Skeletal muscle satellite cell (primary cell): ENCODE measurements at regions not wholly inside any gene's neighbourhood (a gene's known extent, or its start where the extent isn't known, plus 50 kb on each side); places are given as distances from the start of the nearest gene placed in this dataset.
"Not testable (repeated sequence)": the region's sequence is repeated elsewhere in the genome, so short reads cannot be mapped to it uniquely, and the experiment has no call there.

ENCODE experiments used
- H3K27me3 ChIP-seq: 2 replicates; pipeline ENCODE4 v1.7.0; 2013; ENCODE audit warnings: low read length; ENCODE audit not compliant: control insufficient read depth, insufficient read depth
- H3K36me3 ChIP-seq: 2 replicates; pipeline ENCODE4 v1.7.0; 2013; ENCODE audit warnings: mild to moderate bottlenecking, control low read depth, low read length; ENCODE audit not compliant: insufficient read depth
- H3K4me1 ChIP-seq: 2 replicates; pipeline ENCODE4 v1.7.0; 2013; ENCODE audit warnings: low read length; ENCODE audit not compliant: control insufficient read depth, insufficient read depth
- H3K4me2 ChIP-seq: 2 replicates; pipeline ENCODE4 v1.7.0; 2013; ENCODE audit warnings: mild to moderate bottlenecking, low read length
- H3K4me3 ChIP-seq: 2 replicates; pipeline ENCODE4 v1.7.0; 2013; ENCODE audit warnings: low read length
- H3K9ac ChIP-seq: 2 replicates; pipeline ENCODE4 v1.7.0; 2013; ENCODE audit warnings: mild to moderate bottlenecking, low read depth, low read length, moderate library complexity
- H3K9me3 ChIP-seq: replicated peaks from 2 replicates; pipeline ENCODE4 v1.7.0; 2013; ENCODE audit warnings: mild to moderate bottlenecking, control low read depth, low read length

DNA sequence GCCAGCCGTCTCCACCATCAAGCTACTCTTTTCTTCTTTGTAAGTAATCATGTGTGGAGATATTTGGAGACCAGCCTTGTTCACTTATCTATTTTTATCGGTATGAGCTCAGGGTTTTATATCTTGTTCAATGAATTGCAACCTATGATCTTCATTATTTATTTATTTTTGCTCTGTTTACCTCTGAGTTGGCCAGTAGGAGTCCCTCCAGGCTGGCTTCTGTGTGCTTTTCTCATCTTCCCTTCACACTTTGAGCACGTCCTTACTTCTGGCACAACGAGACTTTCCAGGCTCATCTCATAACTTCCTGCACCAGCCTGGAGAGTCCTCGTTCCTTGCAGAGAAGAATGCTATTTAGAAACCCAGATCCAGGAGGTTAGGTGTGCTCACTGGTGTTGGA is 375.8 kb upstream of the PODXL start:
- no peaks in the 10 kb centered on the region for H3K36me3 ChIP-seq
- H3K9ac ChIP-seq, result no peak overlapping the region
- no peak overlapping the region for H3K4me3 ChIP-seq
- H3K9me3 ChIP-seq, result no peaks in the 10 kb centered on the region
- no peak overlapping the region for H3K4me2 ChIP-seq
- no peaks in the 10 kb centered on the region for H3K27me3 ChIP-seq
- H3K4me1 ChIP-seq, result no peaks in the 10 kb centered on the region

DNA sequence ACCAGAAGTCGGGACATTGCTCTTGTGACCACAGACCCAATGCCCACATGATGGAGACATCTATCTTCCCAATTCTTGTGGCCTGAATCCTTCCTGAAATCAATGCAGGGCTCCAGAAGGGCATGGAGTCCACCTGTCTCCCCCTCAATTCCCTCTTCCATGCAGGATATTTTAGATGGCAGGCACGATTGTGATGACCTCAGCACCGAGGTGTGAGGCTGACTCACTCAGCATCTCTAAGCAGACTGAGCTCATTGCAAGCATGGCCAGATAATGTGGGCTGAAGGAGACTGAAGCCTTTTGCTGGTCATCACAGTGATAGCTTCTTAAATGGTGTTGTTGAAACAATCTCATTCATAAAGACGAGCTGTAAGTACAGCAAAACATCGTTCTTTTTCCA is 374.9 kb upstream of the PODXL start:
- Histone ChIP-seq H3K9me3 (no peaks in the 10 kb centered on the region), H3K4me2 (no peak overlapping the region), H3K4me3 (no peak overlapping the region), H3K27me3 (no peaks in the 10 kb centered on the region), H3K4me1 (no peaks in the 10 kb centered on the region), H3K36me3 (no peaks in the 10 kb centered on the region), H3K9ac (no peak overlapping the region)

DNA sequence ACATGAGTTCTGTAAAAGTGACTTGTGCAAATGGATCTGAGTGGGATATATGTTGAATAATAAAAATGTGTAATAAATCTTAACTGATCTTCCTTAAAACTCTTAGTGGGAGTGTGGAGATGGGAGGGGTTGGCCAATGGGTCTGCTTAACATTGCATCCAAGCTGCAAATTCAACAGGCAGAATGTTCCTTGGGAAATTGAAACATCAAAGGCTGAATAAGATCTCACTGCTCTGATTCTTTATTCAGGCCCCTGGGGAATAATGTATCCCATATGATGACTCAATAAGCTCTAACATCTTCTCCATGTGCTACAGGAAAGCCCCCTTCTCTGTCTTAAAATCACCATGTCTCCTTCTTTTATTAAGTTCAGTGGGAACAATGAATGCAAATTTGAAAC is 373.2 kb upstream of the PODXL start:
- Histone ChIP-seq H3K4me1 (no peaks in the 10 kb centered on the region), H3K4me3 (no peak overlapping the region), H3K36me3 (no peaks in the 10 kb centered on the region), H3K27me3 (no peaks in the 10 kb centered on the region), H3K9me3 (no peaks in the 10 kb centered on the region), H3K9ac (no peak overlapping the region), H3K4me2 (no peak overlapping the region)

DNA sequence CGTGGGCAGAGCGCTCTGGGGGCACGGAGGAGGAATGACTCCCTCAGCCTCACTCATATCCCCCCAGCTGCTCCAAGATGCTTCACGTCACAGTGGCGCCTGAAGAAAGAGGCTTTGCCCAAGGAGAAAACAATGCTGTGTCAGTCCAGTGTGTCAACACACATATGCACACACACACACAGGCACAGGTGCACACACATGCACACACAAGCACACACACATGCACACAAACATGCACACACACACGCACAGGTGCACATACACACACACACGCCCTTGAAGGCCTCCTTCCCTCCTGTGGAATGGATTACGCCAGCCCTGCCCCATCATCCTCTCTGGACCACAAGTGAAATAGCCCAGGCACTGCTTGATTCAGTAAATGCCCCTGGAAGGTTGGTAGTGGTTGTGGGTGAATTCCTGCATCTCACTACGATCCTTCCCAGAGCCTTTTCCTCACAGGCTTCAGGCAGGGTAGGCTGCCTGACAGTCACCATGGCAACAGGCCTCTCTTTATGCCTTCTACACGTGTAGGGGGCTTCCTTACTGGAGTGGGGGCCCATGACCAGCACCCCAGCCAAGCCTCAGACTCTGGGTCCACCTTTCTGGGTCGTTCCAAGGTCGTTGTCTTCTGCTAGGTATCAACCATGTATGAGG is 371.5 kb upstream of the PODXL start:
- H3K9ac ChIP-seq, result no peak overlapping the region
- no peaks in the 10 kb centered on the region for H3K36me3 ChIP-seq
- no peak overlapping the region for H3K4me3 ChIP-seq
- H3K4me2 ChIP-seq, result no peak overlapping the region
- no peaks in the 10 kb centered on the region for H3K4me1 ChIP-seq
- H3K9me3 ChIP-seq, result no peaks in the 10 kb centered on the region
- H3K27me3 ChIP-seq, result no peaks in the 10 kb centered on the region

DNA sequence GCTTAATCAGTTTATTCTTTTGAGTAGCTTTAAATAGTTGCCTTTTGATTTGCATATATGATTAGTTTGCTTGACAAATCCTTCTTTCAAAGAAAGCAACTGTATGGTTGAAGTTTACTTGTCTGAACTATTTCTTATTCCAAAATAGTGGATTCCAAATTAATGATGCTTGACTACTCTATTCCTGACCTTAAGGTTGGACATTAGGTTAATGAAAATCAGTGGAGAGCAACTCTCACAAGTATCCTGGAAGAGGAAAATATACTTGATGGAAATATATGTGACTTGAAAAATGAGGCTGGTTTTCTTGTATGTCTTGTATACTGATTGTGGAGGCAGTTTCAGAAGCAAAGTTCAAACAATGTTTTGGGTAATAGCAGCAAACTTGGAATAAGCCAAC is 369.2 kb upstream of the PODXL start:
- Histone ChIP-seq H3K9ac (no peak overlapping the region), H3K4me2 (no peak overlapping the region), H3K36me3 (no peaks in the 10 kb centered on the region), H3K9me3 (no peaks in the 10 kb centered on the region), H3K27me3 (no peaks in the 10 kb centered on the region), H3K4me1 (no peaks in the 10 kb centered on the region), H3K4me3 (no peak overlapping the region)

DNA sequence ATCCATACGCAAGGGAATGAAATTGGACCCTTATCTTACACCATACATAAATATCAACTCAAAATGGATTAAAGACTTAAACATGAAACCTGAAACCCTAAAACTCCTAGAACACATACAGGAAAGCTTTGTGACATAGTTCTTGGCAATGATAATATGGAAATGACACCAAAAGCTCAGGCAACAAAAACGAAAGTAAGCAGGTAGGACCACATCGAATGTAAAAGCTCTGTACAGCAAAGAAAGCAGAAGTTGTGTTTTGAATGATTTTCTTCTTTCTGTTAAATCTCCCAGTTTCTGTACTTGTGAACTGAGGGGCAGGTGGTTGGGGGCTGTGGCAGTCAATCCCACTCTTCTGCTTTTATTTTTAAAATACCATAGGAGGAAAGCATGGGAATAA is 368.4 kb upstream of the PODXL start:
- Histone ChIP-seq H3K9me3 (no peaks in the 10 kb centered on the region), H3K4me2 (no peak overlapping the region), H3K27me3 (no peaks in the 10 kb centered on the region), H3K4me1 (no peaks in the 10 kb centered on the region), H3K9ac (no peak overlapping the region), H3K36me3 (no peaks in the 10 kb centered on the region), H3K4me3 (no peak overlapping the region)

DNA sequence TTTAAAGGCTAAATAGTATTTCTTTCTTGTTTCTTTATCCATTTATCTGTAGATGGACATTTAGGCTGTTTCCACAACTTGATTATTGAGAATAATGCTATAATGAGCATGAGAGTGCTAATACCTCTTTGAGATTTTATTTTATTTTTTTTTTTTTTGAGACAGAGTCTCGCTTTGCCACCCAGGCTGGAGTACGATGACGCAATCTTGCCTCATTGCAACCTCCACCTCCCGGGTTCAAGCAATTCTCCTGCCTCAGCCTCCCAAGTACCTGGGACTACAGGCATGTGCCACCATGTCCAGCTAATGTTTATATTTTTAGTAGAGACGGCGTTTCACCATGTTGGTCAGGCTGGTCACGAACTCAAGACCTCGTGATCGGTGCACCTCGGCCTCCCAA is 366.5 kb upstream of the PODXL start:
- not testable (repeated sequence) for H3K27me3 ChIP-seq, H3K4me1 ChIP-seq, H3K9me3 ChIP-seq, H3K4me3 ChIP-seq, H3K36me3 ChIP-seq, H3K4me2 ChIP-seq, H3K9ac ChIP-seq

DNA sequence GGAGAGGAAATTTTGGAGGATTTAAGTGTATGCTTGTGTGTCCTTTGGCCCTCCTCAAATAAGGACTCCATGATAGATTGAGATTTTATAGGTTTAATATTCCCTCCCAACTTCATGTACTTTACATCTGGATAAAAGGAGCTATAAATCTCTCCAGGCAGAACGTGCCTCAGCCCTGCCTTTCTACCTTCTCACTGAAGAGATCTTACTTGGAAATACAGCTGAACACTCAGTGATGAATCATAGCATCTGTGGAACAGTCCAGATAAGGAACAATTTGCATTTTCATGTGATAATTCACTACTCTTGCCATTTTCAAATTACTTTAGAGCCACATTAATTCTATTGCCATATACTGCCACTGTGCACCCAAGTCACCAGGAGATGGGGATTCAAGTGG is 364.6 kb upstream of the PODXL start:
- Histone ChIP-seq H3K4me2 (no peak overlapping the region), H3K27me3 (no peaks in the 10 kb centered on the region), H3K9me3 (no peaks in the 10 kb centered on the region), H3K36me3 (no peaks in the 10 kb centered on the region), H3K9ac (no peak overlapping the region), H3K4me3 (no peak overlapping the region), H3K4me1 (no peaks in the 10 kb centered on the region)

DNA sequence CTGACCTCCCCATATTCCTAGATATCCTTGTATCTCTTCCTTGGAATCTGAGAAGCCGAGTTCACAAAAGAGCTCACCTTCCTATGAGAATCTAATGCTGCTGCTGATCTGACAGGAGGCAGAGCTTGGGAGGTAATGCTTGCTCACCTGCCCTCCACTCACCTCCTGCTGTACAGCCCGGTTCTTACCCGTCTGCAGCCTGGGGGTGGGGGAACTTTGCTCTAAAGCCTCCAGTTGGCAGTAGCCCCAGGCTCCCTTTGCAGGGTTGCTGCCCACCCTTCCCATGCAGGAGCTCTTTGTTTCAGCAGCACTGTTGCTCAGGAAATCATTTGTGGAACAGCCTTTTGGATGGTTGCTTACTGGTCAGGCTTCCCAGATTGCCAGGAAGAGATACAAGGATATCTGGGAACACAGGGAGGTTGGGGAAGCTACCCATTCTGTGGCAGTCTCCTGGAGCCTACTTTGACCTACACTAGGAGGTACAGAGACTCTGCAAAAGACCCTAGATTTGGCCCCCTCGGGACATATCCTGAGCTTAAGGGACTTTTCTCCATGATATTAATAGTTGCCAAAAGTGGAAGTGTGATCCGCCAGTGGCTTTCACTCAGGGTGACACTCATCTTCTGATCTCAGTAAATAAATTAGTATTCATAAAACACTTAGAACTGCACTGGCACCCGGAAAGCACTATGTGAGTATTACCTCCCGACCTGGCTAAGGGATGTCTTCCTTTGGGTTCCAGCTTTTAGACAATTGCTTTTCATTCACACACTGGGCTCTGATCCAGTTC is 363.7 kb upstream of the PODXL start:
- H3K9ac ChIP-seq, result no peak overlapping the region
- no peaks in the 10 kb centered on the region for H3K4me1 ChIP-seq
- H3K9me3 ChIP-seq, result no peaks in the 10 kb centered on the region
- no peaks in the 10 kb centered on the region for H3K27me3 ChIP-seq
- no peak overlapping the region for H3K4me2 ChIP-seq
- H3K4me3 ChIP-seq, result no peak overlapping the region
- H3K36me3 ChIP-seq, result no peaks in the 10 kb centered on the region

DNA sequence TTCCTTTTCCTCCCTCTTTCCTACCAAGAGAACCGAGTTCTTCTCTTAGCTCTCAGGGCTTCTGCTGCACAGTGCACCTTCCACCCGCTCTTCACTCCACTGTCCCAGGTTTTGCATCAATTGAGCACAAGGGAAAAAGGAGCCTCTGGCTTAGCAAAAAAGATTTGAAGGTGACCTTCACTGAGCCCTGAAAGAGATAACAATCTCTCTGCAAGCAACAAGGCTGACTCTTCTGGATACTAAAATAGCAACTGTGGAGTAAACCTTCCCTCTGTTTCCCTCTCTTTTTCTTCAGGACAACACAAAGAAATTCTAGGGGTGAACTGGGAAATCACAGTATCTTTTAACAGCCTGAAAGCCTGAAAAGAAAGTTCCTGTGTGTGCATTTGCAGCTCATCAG is 354.7 kb upstream of the PODXL start:
- H3K4me2 ChIP-seq, result no peak overlapping the region
- H3K27me3 ChIP-seq, result peaks cover 11% of the 10 kb centered on the region
- H3K4me1 ChIP-seq, result no peaks in the 10 kb centered on the region
- H3K9ac ChIP-seq, result no peak overlapping the region
- no peak overlapping the region for H3K4me3 ChIP-seq
- no peaks in the 10 kb centered on the region for H3K9me3 ChIP-seq
- no peaks in the 10 kb centered on the region for H3K36me3 ChIP-seq

DNA sequence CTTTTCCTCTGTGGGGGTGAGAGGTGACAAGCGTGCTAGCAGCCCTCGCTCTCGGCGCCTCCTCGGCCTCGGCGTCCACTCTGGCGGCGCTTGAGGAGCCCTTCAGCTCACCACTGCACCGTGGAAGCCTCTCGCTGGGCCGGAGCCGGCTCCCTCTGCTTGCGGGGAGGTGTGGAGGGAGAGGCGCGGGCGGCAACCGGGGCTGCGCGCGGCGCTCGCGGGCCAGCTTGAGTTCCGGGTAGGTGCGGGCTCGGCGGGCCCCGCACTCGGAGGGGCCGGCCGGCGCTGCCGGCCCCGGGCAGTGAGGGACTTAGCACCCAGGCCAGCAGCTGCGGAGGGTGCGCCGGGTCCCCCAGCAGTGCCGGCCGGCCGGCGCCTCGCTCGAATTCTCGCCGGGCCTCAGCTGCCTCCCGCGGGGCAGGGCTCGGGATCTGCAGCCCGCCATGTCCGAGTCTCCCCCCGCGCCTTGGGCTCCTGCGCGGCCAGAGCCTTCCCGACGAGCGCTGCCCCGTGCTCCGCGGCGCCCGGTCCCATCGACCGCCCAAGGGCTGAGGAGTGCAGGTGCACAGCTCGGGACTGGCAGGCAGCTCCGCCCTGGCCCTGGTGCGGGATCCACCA is 352.8 kb upstream of the PODXL start:
- Histone ChIP-seq H3K4me3 (no peak overlapping the region), H3K9ac (no peak overlapping the region), H3K4me2 (no peak overlapping the region), H3K4me1 (no peaks in the 10 kb centered on the region), H3K27me3 (peaks cover 11% of the 10 kb centered on the region), H3K36me3 (no peaks in the 10 kb centered on the region), H3K9me3 (no peaks in the 10 kb centered on the region)

DNA sequence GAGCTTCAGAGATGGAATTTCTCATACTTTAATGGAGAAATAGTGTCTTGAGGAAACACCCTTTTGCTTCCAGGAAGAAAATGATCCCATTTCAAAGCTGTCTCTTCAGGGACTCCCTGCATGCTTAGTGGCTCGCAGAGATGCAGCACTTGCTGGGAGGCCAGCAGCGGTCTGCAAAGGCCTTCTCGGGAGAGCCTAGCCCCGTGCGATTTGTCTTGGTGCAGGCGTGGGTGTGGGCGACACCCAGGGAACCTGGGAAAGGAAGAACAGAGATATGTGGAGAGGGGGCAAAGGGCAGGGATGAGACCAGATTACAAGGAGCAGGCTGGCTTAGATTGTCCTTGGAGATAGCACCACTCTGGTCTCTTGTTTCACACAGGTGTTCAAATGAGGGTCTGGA is 352.3 kb upstream of the PODXL start:
- Histone ChIP-seq H3K4me3 (no peak overlapping the region), H3K9ac (no peak overlapping the region), H3K4me1 (no peaks in the 10 kb centered on the region), H3K4me2 (no peak overlapping the region), H3K27me3 (peaks cover 11% of the 10 kb centered on the region), H3K9me3 (no peaks in the 10 kb centered on the region), H3K36me3 (no peaks in the 10 kb centered on the region)
